Ectodermal cell (in vitro differentiated cells): ENCODE measurements at regions not wholly inside any gene's neighbourhood (a gene's known extent, or its start where the extent isn't known, plus 50 kb on each side); places are given as distances from the start of the nearest gene placed in this dataset.

ENCODE experiments used
- H3K27ac ChIP-seq: 2 replicates; pipeline ENCODE4 v1.7.0; 2013; ENCODE audit warnings: mild to moderate bottlenecking, low read depth, low read length; ENCODE audit not compliant: insufficient read depth, poor library complexity, severe bottlenecking
- H3K27me3 ChIP-seq: 2 replicates; pipeline ENCODE4 v1.7.0; 2013; ENCODE audit warnings: mild to moderate bottlenecking, low read length; ENCODE audit not compliant: insufficient read depth, control insufficient read depth, poor library complexity, severe bottlenecking
- H3K36me3 ChIP-seq: one replicate; pipeline ENCODE4 v1.7.0; 2013; ENCODE audit warnings: low read length; ENCODE audit not compliant: control insufficient read depth, insufficient read depth
- H3K4me1 ChIP-seq: one replicate; pipeline ENCODE4 v1.7.0; 2013; ENCODE audit warnings: low read length; ENCODE audit not compliant: control insufficient read depth, insufficient read depth
- H3K4me3 ChIP-seq: 2 replicates; pipeline ENCODE4 v1.7.0; 2013; ENCODE audit warnings: low read depth, low read length, control low read depth; ENCODE audit not compliant: insufficient read depth
- H3K9me3 ChIP-seq: 2 replicates; pipeline ENCODE4 v1.7.0; 2013; ENCODE audit warnings: mild to moderate bottlenecking, low read length, moderate library complexity; ENCODE audit not compliant: control insufficient read depth
- WGBS, 2 experiments: methylation state at CpG; one replicate each; pipeline ENCODE4 v1.1.7; 2013; ENCODE audit warnings: missing lambda C conversion rate in 2 of 2; 5-methylcytosine and 5-hydroxymethylcytosine counted together

GRCh38 chr17:31596382-31597323, 205.2 kb downstream of the RAB11FIP4 start:
- Histone ChIP-seq H3K4me1 (peaks cover 8% of the 10 kb centered on the region), H3K36me3 (no peaks in the 10 kb centered on the region), H3K9me3 (no peaks in the 10 kb centered on the region), H3K27ac (no peak overlapping the region), H3K4me3 (no peak overlapping the region), H3K27me3 (no peaks in the 10 kb centered on the region)
- 76 to 82% methylated on average over 16 of the region's 16 CpGs for WGBS, 2 experiments

GRCh38 chr17:31595666-31596381, 204.3 kb downstream of the RAB11FIP4 start:
- Histone ChIP-seq H3K9me3 (no peaks in the 10 kb centered on the region), H3K27ac (no peak overlapping the region), H3K36me3 (no peaks in the 10 kb centered on the region), H3K4me1 (peaks cover 8% of the 10 kb centered on the region), H3K4me3 (no peak overlapping the region), H3K27me3 (no peaks in the 10 kb centered on the region)
- 86 to 91% methylated on average over 10 of the region's 10 CpGs for WGBS, 2 experiments

GRCh38 chr17:31595076-31595475, 203.6 kb downstream of the RAB11FIP4 start:
- H3K4me1 ChIP-seq, result peaks cover 8% of the 10 kb centered on the region
- WGBS, 2 experiments, result 87 to 97% methylated on average over 2 of the region's 2 CpGs
- no peaks in the 10 kb centered on the region for H3K9me3 ChIP-seq
- H3K27ac ChIP-seq, result no peak overlapping the region
- H3K27me3 ChIP-seq, result no peaks in the 10 kb centered on the region
- no peaks in the 10 kb centered on the region for H3K36me3 ChIP-seq
- H3K4me3 ChIP-seq, result no peak overlapping the region

GRCh38 chr17:31594416-31594815, 202.9 kb downstream of the RAB11FIP4 start:
- H3K27ac ChIP-seq, result no peak overlapping the region
- no peaks in the 10 kb centered on the region for H3K27me3 ChIP-seq
- WGBS, 2 experiments, result 94 to 95% methylated on average over 3 of the region's 3 CpGs
- no peak overlapping the region for H3K4me3 ChIP-seq
- no peaks in the 10 kb centered on the region for H3K36me3 ChIP-seq
- H3K4me1 ChIP-seq, result peaks cover 8% of the 10 kb centered on the region
- H3K9me3 ChIP-seq, result no peaks in the 10 kb centered on the region

- Histone ChIP-seq H3K27me3 (no peaks in the 10 kb centered on the region), H3K27ac (no peak overlapping the region), H3K4me1 (peaks cover 8% of the 10 kb centered on the region), H3K9me3 (no peaks in the 10 kb centered on the region), H3K4me3 (no peak overlapping the region), H3K36me3 (no peaks in the 10 kb centered on the region)
- 90 to 91% methylated on average over 7 of the region's 7 CpGs for WGBS, 2 experiments
Measured at GRCh38 chr17:31593806-31594205, 202.3 kb downstream of the RAB11FIP4 start.

GRCh38 chr17:31591924-31592323, 200.4 kb downstream of the RAB11FIP4 start:
- Histone ChIP-seq H3K27me3 (no peaks in the 10 kb centered on the region), H3K9me3 (no peaks in the 10 kb centered on the region), H3K4me3 (no peak overlapping the region), H3K36me3 (no peaks in the 10 kb centered on the region), H3K27ac (no peak overlapping the region), H3K4me1 (peaks cover 8% of the 10 kb centered on the region)
- 93 to 96% methylated on average over 2 of the region's 2 CpGs for WGBS, 2 experiments

- H3K27ac ChIP-seq, result no peak overlapping the region
- WGBS, 2 experiments, result 91 to 95% methylated on average over 4 of the region's 4 CpGs
Measured at GRCh38 chr17:31588512-31588911, 197.0 kb downstream of the RAB11FIP4 start.

GRCh38 chr17:31588034-31588433, 196.6 kb downstream of the RAB11FIP4 start:
- Histone ChIP-seq H3K9me3 (no peaks in the 10 kb centered on the region), H3K27me3 (no peaks in the 10 kb centered on the region), H3K4me1 (no peaks in the 10 kb centered on the region), H3K36me3 (no peaks in the 10 kb centered on the region), H3K4me3 (no peak overlapping the region), H3K27ac (no peak overlapping the region)
- WGBS, 2 experiments, result 94 to 97% methylated on average over 5 of the region's 5 CpGs

More at GRCh38 chr17:31588512-31588911, 197.0 kb downstream of the RAB11FIP4 start:
- Histone ChIP-seq H3K4me3 (no peak overlapping the region), H3K9me3 (no peaks in the 10 kb centered on the region), H3K36me3 (no peaks in the 10 kb centered on the region), H3K27me3 (no peaks in the 10 kb centered on the region), H3K4me1 (no peaks in the 10 kb centered on the region)
